ENCODE measurements at regions not wholly inside any gene's neighbourhood (a gene's known extent, or its start where the extent isn't known, plus 50 kb on each side); places are given as distances from the start of the nearest gene placed in this dataset.

GRCh38 chr1:114216431-114217173 is 62.9 kb upstream of the SYT6 start:
- WGBS, 2 experiments (ENCODE audit: extremely low coverage in 2 of 2, insufficient read length in 1 of 2): 41% methylated on average over 4 of the region's 11 CpGs; no CpG with 5 or more reads in 1 of the 2 experiments
- H2BK20ac ChIP-seq (ENCODE audit: low read depth, low read length): no peak overlapping the region
- no peak overlapping the region for H3K9ac ChIP-seq (ENCODE audit: low read depth, low read length)
- H4K20me1 ChIP-seq (ENCODE audit: insufficient read depth, low read length): no peaks in the 10 kb centered on the region
- no peak for DNase-seq
- no peak overlapping the region for H2BK5ac ChIP-seq (ENCODE audit: low read depth, low read length, poor library complexity, severe bottlenecking)
- no peak overlapping the region for H3K14ac ChIP-seq (replicated peaks; ENCODE audit: low read depth, low read length)
- H3K27me3 ChIP-seq (ENCODE audit: control insufficient read depth, insufficient read depth, low read length): peaks cover 16% of the 10 kb centered on the region
- no peaks in the 10 kb centered on the region for H3K36me3 ChIP-seq (ENCODE audit: control insufficient read depth, insufficient read depth, low read length)
- no peak overlapping the region for H2BK120ac ChIP-seq (ENCODE audit: low read depth, low read length)
- H3K9me1 ChIP-seq (ENCODE audit: insufficient read depth, low read length): peaks cover 4% of the 10 kb centered on the region
- in situ Hi-C loops (cut with MboI; ENCODE audit: low sequenced_read_pairs) (no loop called here), intact Hi-C loops (cut with micrococcal nuclease) (loop anchor here (5.0 kb wide), 1 partner anchor 384 kb away; no protein-coding TSS in a partner anchor), dilution Hi-C loops (cut with HindIII; ENCODE audit: low sequenced_read_pairs, unreplicated experiment) (no loop called here)
- no peak overlapping the region for H4K91ac ChIP-seq (ENCODE audit: insufficient read depth, low read depth, low read length)
- no peak overlapping the region for H2BK15ac ChIP-seq (ENCODE audit: low read depth, low read length)
- no peak overlapping the region for H2AK9ac ChIP-seq (replicated peaks; ENCODE audit: low read depth, low read length, poor library complexity)
- no peak for TF ChIP-seq MAZ (IDR thresholded peaks at IDR 0.05; ENCODE audit: borderline replicate concordance, low read depth, low read length)
- no peak for TF ChIP-seq RCOR1 (IDR thresholded peaks at IDR 0.05; ENCODE audit: insufficient replicate concordance, low read length)
- TF ChIP-seq MXI1 (IDR thresholded peaks at IDR 0.05; ENCODE audit: borderline replicate concordance, low read depth, low read length): no peak
- no peak for TF ChIP-seq CHD1 (IDR thresholded peaks at IDR 0.05; ENCODE audit: low read depth, low read length)
- TF ChIP-seq USF2 (IDR thresholded peaks at IDR 0.05; ENCODE audit: low read depth, low read length): no peak
- TF ChIP-seq RAD21 (IDR thresholded peaks at IDR 0.05; ENCODE audit: low read length): no peak
- no peak for TF ChIP-seq POLR2A (IDR thresholded peaks at IDR 0.05; ENCODE audit: low read depth, low read length)
- no peak for TF ChIP-seq ELK1 (IDR thresholded peaks at IDR 0.05; ENCODE audit: borderline replicate concordance, low read depth, low read length)
- no peak for TF ChIP-seq SMC3 (IDR thresholded peaks at IDR 0.05; ENCODE audit: low read depth, low read length)
- no peak for TF ChIP-seq NFE2L2 (IDR thresholded peaks at IDR 0.05; ENCODE audit: low read depth, low read length)
- TF ChIP-seq RFX5 (IDR thresholded peaks at IDR 0.05; ENCODE audit: low read depth, low read length): no peak
- TF ChIP-seq CTCF (conservative IDR thresholded peaks at IDR 0.05; ENCODE audit: low read depth, low read length): no peak
- H3K4me1 ChIP-seq (ENCODE audit: control insufficient read depth, insufficient read depth, low read length): no peaks in the 10 kb centered on the region
- H3K4me2 ChIP-seq (ENCODE audit: low read depth, low read length): no peak overlapping the region
- H3K18ac ChIP-seq (ENCODE audit: low read depth, low read length): no peak overlapping the region
- no peak overlapping the region for H2AFZ ChIP-seq (replicated peaks; ENCODE audit: low read length, poor library complexity)
- no peak overlapping the region for H3K27ac ChIP-seq (ENCODE audit: insufficient read depth, low read length)
- no peak overlapping the region for H3K23ac ChIP-seq (ENCODE audit: low read depth, low read length)
- H3K9me3 ChIP-seq (ENCODE audit: control insufficient read depth, insufficient read depth, low read length): no peaks in the 10 kb centered on the region
- no peak overlapping the region for H3K4me3 ChIP-seq (ENCODE audit: insufficient read depth, low read depth, low read length)
- no peaks in the 10 kb centered on the region for H3K79me1 ChIP-seq (ENCODE audit: low read depth in 1 of 2, low read length in 2 of 2)
- H2AK5ac ChIP-seq (ENCODE audit: low read depth, low read length): no peak overlapping the region
- ChIA-PET CTCF (interaction anchor here (0.6 kb wide), 1 partner anchor 41 kb away, joined by 3 read pairs; no protein-coding TSS in a partner anchor), POLR2A (ENCODE audit: unreplicated experiment) (no interaction called here)
- no peak overlapping the region for H3K56ac ChIP-seq (ENCODE audit: extremely low read depth, insufficient read depth, low read length)
- no peak overlapping the region for H4K5ac ChIP-seq (ENCODE audit: low read depth, low read length)
- H3K4ac ChIP-seq (ENCODE audit: low read depth, low read length): no peak overlapping the region
- H4K8ac ChIP-seq (ENCODE audit: low read depth in 2 of 2, low read length in 2 of 2): no peak overlapping the region
- no peak for ATAC-seq (ENCODE audit: low read depth)
- BruUV-seq (replicated peaks): no TSS peak

Data from IMR-90 (cell line).